H54 (cell line): ENCODE measurements at regions not wholly inside any gene's neighbourhood (a gene's known extent, or its start where the extent isn't known, plus 50 kb on each side); places are given as distances from the start of the nearest gene placed in this dataset.

Source experiments
- DNase-seq: peaks from one replicate; pipeline ENCODE4 v3.0.0; 2011; ENCODE audit warnings: low spot score, mixed read lengths; ENCODE audit not compliant: insufficient read length
- FAIRE-seq: peaks from 3 replicates; lab custom pipeline; 2011; peaks lifted over from hg19 to GRCh38; lab: Jason Lieb, UNC
- POLR2A ChIP-seq: IDR thresholded peaks from 2 replicates; pipeline ENCODE4 v1.6.1; 2011; ENCODE audit warnings: low read depth, mild to moderate bottlenecking, low read length

DNA sequence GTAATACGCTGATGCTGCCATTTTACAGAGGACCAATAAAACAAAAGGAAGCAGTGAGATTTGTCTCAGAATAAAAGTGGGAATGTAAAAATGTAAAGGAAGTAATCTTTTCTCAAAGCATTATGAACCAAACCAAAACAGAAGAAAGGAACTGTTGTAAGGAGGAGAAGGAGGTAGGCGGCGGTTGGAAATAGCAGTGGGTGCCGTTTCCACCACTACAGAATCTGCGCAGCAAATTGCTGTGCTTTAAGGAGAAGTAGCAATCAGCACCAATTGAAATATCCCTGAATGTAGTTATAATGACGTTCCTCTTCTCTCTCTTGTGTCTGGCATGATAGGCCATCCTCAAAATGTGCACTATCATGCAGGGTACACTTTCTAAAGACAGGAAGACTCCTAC is 455.1 kb upstream of the TLE4 start:
- no peak for DNase-seq
- TF ChIP-seq POLR2A, result no peak
- FAIRE-seq, result no peak

GRCh38 chr9:79120533-79120932 is 451.2 kb upstream of the TLE4 start:
- DNase-seq (no peak), FAIRE-seq (no peak)
- no peak for TF ChIP-seq POLR2A

DNA sequence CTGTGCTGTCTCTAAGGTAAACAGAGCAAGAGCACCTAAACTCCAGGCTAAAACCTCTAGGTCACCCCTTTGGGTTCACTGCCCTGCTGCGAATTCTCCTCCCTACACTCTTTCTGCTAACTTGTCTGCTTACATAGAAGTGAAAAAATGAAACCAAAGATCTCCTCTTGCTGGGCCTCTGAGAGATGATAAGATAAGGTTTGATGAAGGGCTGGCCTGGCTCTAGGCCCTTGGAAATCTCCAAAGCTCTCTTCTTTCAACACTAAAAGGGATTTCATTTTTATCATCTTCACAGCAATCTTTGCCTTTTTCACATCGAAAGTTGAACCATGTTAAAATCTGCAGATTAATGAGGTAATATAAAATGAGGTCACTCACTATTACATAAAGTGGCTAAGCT is 450.8 kb upstream of the TLE4 start:
- no peak for DNase-seq
- no peak for TF ChIP-seq POLR2A
- FAIRE-seq, result no peak

- DNase-seq (no peak), FAIRE-seq (no peak)
Measured at GRCh38 chr9:79123415-79123814, 448.4 kb upstream of the TLE4 start.

DNA sequence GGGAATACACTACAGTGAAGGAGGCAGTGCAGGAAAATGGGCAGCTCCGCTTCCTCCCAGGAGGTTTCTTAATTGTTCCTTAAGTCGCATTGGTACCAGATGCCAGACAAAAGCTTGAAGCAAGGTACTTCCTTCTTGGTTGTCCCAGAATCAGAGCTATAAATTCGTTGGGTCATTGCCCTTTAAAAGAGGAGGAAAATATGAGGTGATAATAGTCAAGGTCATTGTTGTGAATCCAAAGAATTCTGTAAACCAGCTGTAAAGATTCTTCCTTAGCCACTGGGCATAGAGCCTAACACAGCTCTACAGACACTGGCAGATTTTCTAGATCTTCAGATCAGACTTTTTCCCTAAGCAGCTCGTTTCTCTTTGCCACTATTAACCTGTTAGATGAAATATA is 444.1 kb upstream of the TLE4 start:
- FAIRE-seq, result no peak
- no peak for TF ChIP-seq POLR2A
- no peak for DNase-seq

More at GRCh38 chr9:79123415-79123814, 448.4 kb upstream of the TLE4 start:
- no peak for TF ChIP-seq POLR2A

- peak; percentile 93 for FAIRE-seq
- peak; percentile 53 for DNase-seq
- TF ChIP-seq POLR2A, result no peak
Measured at GRCh38 chr9:79129865-79130480, 441.8 kb upstream of the TLE4 start.

- TF ChIP-seq POLR2A, result no peak
- no peak for DNase-seq
Measured at GRCh38 chr9:79131246-79131774, 440.5 kb upstream of the TLE4 start.

GRCh38 chr9:79131824-79132377 is 439.9 kb upstream of the TLE4 start:
- TF ChIP-seq POLR2A, result no peak
- FAIRE-seq, result peak; percentile 38
- DNase-seq, result no peak

More at GRCh38 chr9:79131246-79131774, 440.5 kb upstream of the TLE4 start:
- no peak for FAIRE-seq

GRCh38 chr9:79134654-79135053 is 437.1 kb upstream of the TLE4 start:
- DNase-seq (peak; percentile 12), FAIRE-seq (peak; percentile 86)
- no peak for TF ChIP-seq POLR2A

DNA sequence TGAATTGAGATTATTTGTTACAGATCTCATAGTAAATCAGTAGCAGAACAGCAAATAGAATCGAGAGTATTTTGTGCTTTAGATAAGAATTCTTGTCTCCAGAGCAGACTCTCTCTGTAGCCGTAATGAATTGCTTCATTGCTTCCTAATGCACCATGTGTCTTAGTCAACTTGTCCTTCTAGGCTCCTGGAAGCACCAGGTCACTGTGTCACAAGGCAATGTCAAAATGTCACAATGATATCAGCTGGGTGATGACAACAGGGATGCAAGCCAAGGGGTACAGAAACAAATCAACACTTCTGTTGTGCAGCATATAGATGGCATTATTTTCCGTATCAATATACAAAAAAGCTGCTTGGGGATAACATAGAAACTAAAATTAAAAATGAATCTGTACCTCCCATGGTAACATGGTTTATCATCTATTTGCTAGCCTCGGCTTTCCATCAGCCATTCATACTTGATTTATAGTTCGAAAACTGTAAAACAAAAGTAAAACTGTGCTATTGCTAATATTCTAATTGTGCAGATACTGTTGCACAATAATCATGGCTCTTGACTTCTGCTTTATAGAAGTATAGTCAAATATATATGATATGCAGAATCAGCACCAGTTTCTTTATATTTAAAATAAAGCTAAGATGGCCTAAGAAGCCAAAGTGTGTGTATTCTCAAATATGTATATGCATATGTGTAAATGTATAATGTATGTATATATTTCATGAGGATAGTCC is 435.9 kb upstream of the TLE4 start:
- no peak for TF ChIP-seq POLR2A
- peak; percentile 89 for FAIRE-seq
- DNase-seq, result no peak

- FAIRE-seq (no peak), DNase-seq (no peak)
- no peak for TF ChIP-seq POLR2A
Measured at GRCh38 chr9:79140751-79141150, 431.0 kb upstream of the TLE4 start.

DNA sequence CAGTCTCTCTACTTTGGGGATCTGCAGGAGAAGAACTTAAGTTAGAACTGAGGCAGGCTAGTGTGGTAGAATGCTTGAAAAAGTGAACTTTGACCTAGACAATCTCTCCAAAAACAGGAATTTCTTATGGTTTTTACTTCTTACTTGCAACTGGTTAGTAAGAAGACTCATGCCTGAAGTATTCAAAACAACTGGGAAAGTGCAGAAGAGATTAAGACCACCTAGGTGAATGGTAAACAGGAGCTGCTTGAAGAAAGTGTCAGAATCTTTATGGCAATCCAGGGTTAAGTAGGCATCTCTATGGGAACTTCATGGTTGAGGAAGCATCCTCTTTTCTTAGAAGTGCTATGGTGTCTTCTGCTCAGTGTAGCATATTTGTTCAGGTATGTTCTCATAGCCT is 428.6 kb upstream of the TLE4 start:
- FAIRE-seq (peak; percentile 81), DNase-seq (no peak)
- no peak for TF ChIP-seq POLR2A

- no peak for TF ChIP-seq POLR2A
- FAIRE-seq (peak; percentile 68), DNase-seq (no peak)
Measured at GRCh38 chr9:79145442-79145841, 426.3 kb upstream of the TLE4 start.

GRCh38 chr9:79149585-79149984 is 422.2 kb upstream of the TLE4 start:
- FAIRE-seq (no peak), DNase-seq (no peak)
- no peak for TF ChIP-seq POLR2A
